ENCODE measurements at regions not wholly inside any gene's neighbourhood (a gene's known extent, or its start where the extent isn't known, plus 50 kb on each side); places are given as distances from the start of the nearest gene placed in this dataset.

DNA sequence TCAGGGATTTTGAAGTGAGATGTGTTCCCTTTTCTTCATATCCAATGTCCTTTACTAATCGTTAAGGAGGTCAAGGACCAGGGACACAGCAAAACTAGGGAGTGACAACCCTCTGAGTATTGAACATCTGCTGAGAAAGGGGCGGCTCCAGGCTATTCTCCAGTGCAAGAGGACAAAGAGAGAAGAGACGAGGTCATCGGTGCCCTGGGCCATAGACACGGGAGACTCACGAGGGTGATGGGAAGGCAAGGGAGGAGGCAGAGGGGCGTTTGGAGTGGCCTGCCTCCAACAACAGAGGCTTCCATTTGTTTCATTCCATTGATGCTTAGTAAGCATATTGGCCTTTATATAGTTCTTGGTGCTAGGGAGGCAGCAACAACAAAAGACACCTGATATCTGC is 268.4 kb downstream of the CXCL12 start:
- TF ChIP-seq, protein P1, sequence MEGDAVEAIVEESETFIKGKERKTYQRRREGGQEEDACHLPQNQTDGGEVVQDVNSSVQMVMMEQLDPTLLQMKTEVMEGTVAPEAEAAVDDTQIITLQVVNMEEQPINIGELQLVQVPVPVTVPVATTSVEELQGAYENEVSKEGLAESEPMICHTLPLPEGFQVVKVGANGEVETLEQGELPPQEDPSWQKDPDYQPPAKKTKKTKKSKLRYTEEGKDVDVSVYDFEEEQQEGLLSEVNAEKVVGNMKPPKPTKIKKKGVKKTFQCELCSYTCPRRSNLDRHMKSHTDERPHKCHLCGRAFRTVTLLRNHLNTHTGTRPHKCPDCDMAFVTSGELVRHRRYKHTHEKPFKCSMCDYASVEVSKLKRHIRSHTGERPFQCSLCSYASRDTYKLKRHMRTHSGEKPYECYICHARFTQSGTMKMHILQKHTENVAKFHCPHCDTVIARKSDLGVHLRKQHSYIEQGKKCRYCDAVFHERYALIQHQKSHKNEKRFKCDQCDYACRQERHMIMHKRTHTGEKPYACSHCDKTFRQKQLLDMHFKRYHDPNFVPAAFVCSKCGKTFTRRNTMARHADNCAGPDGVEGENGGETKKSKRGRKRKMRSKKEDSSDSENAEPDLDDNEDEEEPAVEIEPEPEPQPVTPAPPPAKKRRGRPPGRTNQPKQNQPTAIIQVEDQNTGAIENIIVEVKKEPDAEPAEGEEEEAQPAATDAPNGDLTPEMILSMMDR (IDR thresholded peaks at IDR 0.05): no peak
- no peak for TF ChIP-seq POLR2A (IDR thresholded peaks at IDR 0.05; ENCODE audit: low read depth)
- TF ChIP-seq EP300 (IDR thresholded peaks at IDR 0.05): no peak
